Eye (tissue), 1 donor: ENCODE measurements at regions not wholly inside any gene's neighbourhood (a gene's known extent, or its start where the extent isn't known, plus 50 kb on each side); places are given as distances from the start of the nearest gene placed in this dataset.
"Not testable (repeated sequence)": the region's sequence is repeated elsewhere in the genome, so short reads cannot be mapped to it uniquely, and the experiment has no call there.

Experiments
- DNase-seq: peaks from one replicate; pipeline ENCODE4 v3.0.0-alpha.2; 2015

- DNase-seq, result no peak
Observed at GRCh38 chr1:61579802-61580201, 145.1 kb downstream of the TM2D1 start.

GRCh38 chr1:61572046-61572445 lies 152.9 kb downstream of the TM2D1 start:
- no peak for DNase-seq

- no peak for DNase-seq
Observed at GRCh38 chr1:61570191-61570590, 154.8 kb downstream of the TM2D1 start.

- DNase-seq, result no peak
Observed at GRCh38 chr1:61569303-61569621, 155.7 kb downstream of the TM2D1 start.

- DNase-seq, result peak; percentile 72
Observed at GRCh38 chr1:61568460-61569302, 156.3 kb downstream of the TM2D1 start.

- no peak for DNase-seq
Observed at GRCh38 chr1:61566177-61566576, 158.8 kb downstream of the TM2D1 start.

GRCh38 chr1:61563611-61564010 lies 161.3 kb downstream of the TM2D1 start:
- DNase-seq, result no peak

GRCh38 chr1:61561666-61562065 lies 163.3 kb downstream of the TM2D1 start:
- no peak for DNase-seq

GRCh38 chr1:61560385-61560784 lies 164.6 kb downstream of the TM2D1 start:
- DNase-seq, result no peak

- DNase-seq, result no peak
Observed at GRCh38 chr1:61556631-61557030, 168.3 kb downstream of the TM2D1 start.

- DNase-seq, result no peak
Observed at GRCh38 chr1:61552630-61553305, 172.2 kb downstream of the TM2D1 start.

- not testable (repeated sequence) for DNase-seq
Observed at GRCh38 chr1:61547302-61547701, 177.6 kb downstream of the TM2D1 start.

- not testable (repeated sequence) for DNase-seq
Observed at GRCh38 chr1:61544870-61545269, 180.1 kb downstream of the TM2D1 start.

- DNase-seq, result not testable (repeated sequence)
Observed at GRCh38 chr1:61543498-61543897, 181.4 kb downstream of the TM2D1 start.

- peak; percentile 3 for DNase-seq
Observed at GRCh38 chr1:61539720-61540462, 185.1 kb downstream of the TM2D1 start.

- no peak for DNase-seq
Observed at GRCh38 chr1:61538228-61538627, 186.7 kb downstream of the TM2D1 start.

- DNase-seq, result no peak
Observed at GRCh38 chr1:61536174-61537108, 188.5 kb downstream of the TM2D1 start.

- no peak for DNase-seq
Observed at GRCh38 chr1:61534847-61535246, 190.1 kb downstream of the TM2D1 start.

GRCh38 chr1:61533546-61533945 lies 191.4 kb downstream of the TM2D1 start:
- DNase-seq, result no peak

GRCh38 chr1:61531716-61532115 lies 193.2 kb downstream of the TM2D1 start:
- no peak for DNase-seq

GRCh38 chr1:61523893-61524605 lies 200.9 kb downstream of the TM2D1 start:
- peak; percentile 34 for DNase-seq

- no peak for DNase-seq
Observed at GRCh38 chr1:61523229-61523628, 201.7 kb downstream of the TM2D1 start.
